Neural progenitor cell (in vitro differentiated cells): ENCODE measurements at regions not wholly inside any gene's neighbourhood (a gene's known extent, or its start where the extent isn't known, plus 50 kb on each side); places are given as distances from the start of the nearest gene placed in this dataset.

Source experiments
- CTCF ChIP-seq: fragments of 200-600 bp; sonication (generic); IDR thresholded peaks from 2 replicates; pipeline ENCODE4 v1.5.1; 2017; ENCODE audit warnings: antibody characterized with exemption, mild to moderate bottlenecking
- EZH2 ChIP-seq: fragments of 200-600 bp; sonication (generic); IDR thresholded peaks from 2 replicates; pipeline ENCODE4 v1.6.1; 2017; ENCODE audit warnings: antibody characterized with exemption, mild to moderate bottlenecking, moderate library complexity

- no peak for TF ChIP-seq CTCF
- no peak for TF ChIP-seq EZH2
Observed at GRCh38 chr18:78629426-78629825, 350.2 kb upstream of the SALL3 start.
